HG03039 (cell line): ENCODE measurements at regions not wholly inside any gene's neighbourhood (a gene's known extent, or its start where the extent isn't known, plus 50 kb on each side); places are given as distances from the start of the nearest gene placed in this dataset.
"Not testable (repeated sequence)": the region's sequence is repeated elsewhere in the genome, so short reads cannot be mapped to it uniquely, and the experiment has no call there.

ENCODE experiments used
- ATAC-seq: cut with Tn5 transposase; IDR thresholded peaks from one replicate; pipeline ENCODE4 v1.9.1; 2021; ENCODE audit warnings: mild to moderate bottlenecking, moderate library complexity; ENCODE audit not compliant: unreplicated experiment

- ATAC-seq = no peak
These were observed 302.7 kb downstream of the SFMBT2 start for GRCh38 chr10:7108141-7108540.

GRCh38 chr10:7107285-7107684 is 303.5 kb downstream of the SFMBT2 start:
- no peak for ATAC-seq

- not testable (repeated sequence) for ATAC-seq
These were observed 306.5 kb downstream of the SFMBT2 start for GRCh38 chr10:7104379-7104778.

GRCh38 chr10:7102557-7103349 is 308.1 kb downstream of the SFMBT2 start:
- ATAC-seq = peak; percentile 68

GRCh38 chr10:7102084-7102483 is 308.8 kb downstream of the SFMBT2 start:
- no peak for ATAC-seq

GRCh38 chr10:7101451-7101850 is 309.4 kb downstream of the SFMBT2 start:
- no peak for ATAC-seq

GRCh38 chr10:7100032-7100702 is 310.7 kb downstream of the SFMBT2 start:
- no peak for ATAC-seq

GRCh38 chr10:7098160-7098762 is 312.6 kb downstream of the SFMBT2 start:
- no peak for ATAC-seq

GRCh38 chr10:7094781-7095180 is 316.1 kb downstream of the SFMBT2 start:
- no peak for ATAC-seq

- ATAC-seq = no peak
These were observed 317.5 kb downstream of the SFMBT2 start for GRCh38 chr10:7093368-7093767.

- no peak for ATAC-seq
These were observed 318.2 kb downstream of the SFMBT2 start for GRCh38 chr10:7092603-7093002.

- no peak for ATAC-seq
These were observed 320.3 kb downstream of the SFMBT2 start for GRCh38 chr10:7090529-7090928.

- ATAC-seq = no peak
These were observed 324.8 kb downstream of the SFMBT2 start for GRCh38 chr10:7085913-7086589.

- no peak for ATAC-seq
These were observed 325.5 kb downstream of the SFMBT2 start for GRCh38 chr10:7085147-7085912.

- ATAC-seq = no peak
These were observed 326.4 kb downstream of the SFMBT2 start for GRCh38 chr10:7084280-7085005.

GRCh38 chr10:7082967-7083366 is 327.9 kb downstream of the SFMBT2 start:
- ATAC-seq = no peak

- no peak for ATAC-seq
These were observed 333.0 kb downstream of the SFMBT2 start for GRCh38 chr10:7077880-7078279.

- ATAC-seq = no peak
These were observed 335.0 kb downstream of the SFMBT2 start for GRCh38 chr10:7075851-7076250.

GRCh38 chr10:7075110-7075509 is 335.7 kb downstream of the SFMBT2 start:
- no peak for ATAC-seq

- no peak for ATAC-seq
These were observed 339.4 kb downstream of the SFMBT2 start for GRCh38 chr10:7071421-7071820.
